MCF 10A (cell line): ENCODE measurements at regions not wholly inside any gene's neighbourhood (a gene's known extent, or its start where the extent isn't known, plus 50 kb on each side); places are given as distances from the start of the nearest gene placed in this dataset.

Source experiments
- BruUV-seq: library from RNA; stranded (reverse); fragments of 400-500 nt; replicated peaks from 2 replicates; lab custom pipeline; 2021; lab: Mats Ljungman, UMichigan
- CTCF ChIA-PET: fragments of 300-600 bp; sonication (Branson Sonifier 250); formaldehyde crosslinking; extraction: SDS; loops from one replicate; lab custom pipeline; 2021; ENCODE audit warnings: antibody characterized with exemption, inconsistent platforms; lab: Yijun Ruan, JAX
- POLR2A ChIA-PET: fragments of 300-600, 350-650 bp; sonication (Branson Sonifier 250); formaldehyde crosslinking; extraction: SDS; loops from one replicate; lab custom pipeline; 2020; ENCODE audit warnings: antibody characterized with exemption, inconsistent platforms; lab: Yijun Ruan, JAX
- DNase-seq: peaks from one replicate; pipeline ENCODE4 v3.0.0-alpha.2; 2018; ENCODE audit not compliant: unreplicated experiment
- H3K27ac Mint-ChIP-seq: one replicate; pipeline ENCODE4 v1.8.0; 2022; ENCODE audit warnings: mild to moderate bottlenecking, low read depth, mixed read lengths; ENCODE audit not compliant: unreplicated experiment
- H3K27me3 Mint-ChIP-seq: one replicate; pipeline ENCODE4 v1.8.0; 2022; ENCODE audit warnings: mixed read lengths; ENCODE audit not compliant: insufficient read depth, unreplicated experiment
- H3K36me3 Mint-ChIP-seq: one replicate; pipeline ENCODE4 v1.8.0; 2022; ENCODE audit warnings: mild to moderate bottlenecking, moderate library complexity, mixed read lengths; ENCODE audit not compliant: insufficient read depth, unreplicated experiment
- H3K4me1 Mint-ChIP-seq: one replicate; pipeline ENCODE4 v1.8.0; 2022; ENCODE audit warnings: mixed read lengths; ENCODE audit not compliant: insufficient read depth, unreplicated experiment
- H3K4me3 Mint-ChIP-seq: one replicate; pipeline ENCODE4 v1.8.0; 2022; ENCODE audit warnings: mild to moderate bottlenecking, moderate library complexity, mixed read lengths; ENCODE audit not compliant: unreplicated experiment
- H3K9me3 Mint-ChIP-seq: one replicate; pipeline ENCODE4 v1.8.0; 2022; ENCODE audit warnings: mixed read lengths; ENCODE audit not compliant: unreplicated experiment
- CTCF ChIP-seq: fragments of 200-600 bp; IDR thresholded peaks from one replicate; pipeline ENCODE4 v1.8.0; 2022; ENCODE audit warnings: antibody characterized with exemption, mild to moderate bottlenecking; ENCODE audit not compliant: unreplicated experiment
- intact Hi-C: fragments of 100-400 bp; cut with micrococcal nuclease; formaldehyde crosslinking; loops from 2 replicates; pipeline ENCODE4 v1.14.1; 2022

GRCh38 chr20:40232756-40233155 lies 456.3 kb downstream of the MAFB start:
- Mint-ChIP-seq H3K27ac (no peak overlapping the region), H3K36me3 (peaks cover 10% of the 10 kb centered on the region), H3K27me3 (peaks cover 36% of the 10 kb centered on the region), H3K9me3 (no peaks in the 10 kb centered on the region), H3K4me3 (no peak overlapping the region), H3K4me1 (no peaks in the 10 kb centered on the region)
- TF ChIP-seq CTCF, result no peak
- no peak for DNase-seq
- POLR2A ChIA-PET, result interaction anchor here (0.8 to 1.0 kb wide), 2 partner anchors 11 to 175 kb away, joined by 3 to 4 read pairs; no protein-coding TSS in a partner anchor
- CTCF ChIA-PET, result interaction anchor here (0.6 to 1.4 kb wide), 3 partner anchors 18 to 644 kb away, joined by 3 to 5 read pairs (median 3); no protein-coding TSS in a partner anchor
- intact Hi-C loops, result no loop called here
- no TSS peak for BruUV-seq

GRCh38 chr20:40232273-40232672 lies 456.8 kb downstream of the MAFB start:
- CTCF ChIA-PET, result interaction anchor here (0.6 to 0.7 kb wide), 2 partner anchors 963 to 1583 kb away, joined by 3 to 4 read pairs; no protein-coding TSS in a partner anchor
- peak; percentile 26 for DNase-seq
- Mint-ChIP-seq H3K4me1 (no peaks in the 10 kb centered on the region), H3K36me3 (peaks cover 10% of the 10 kb centered on the region), H3K27ac (no peak overlapping the region), H3K27me3 (peaks cover 36% of the 10 kb centered on the region), H3K9me3 (no peaks in the 10 kb centered on the region), H3K4me3 (no peak overlapping the region)
- POLR2A ChIA-PET, result interaction anchor here (0.8 kb wide), 1 partner anchor 175 kb away, joined by 4 read pairs; no protein-coding TSS in a partner anchor
- no peak for TF ChIP-seq CTCF
- no TSS peak for BruUV-seq
- intact Hi-C loops, result no loop called here

GRCh38 chr20:40230486-40230885 lies 458.6 kb downstream of the MAFB start:
- peaks cover 18% of the 10 kb centered on the region for H3K27me3 Mint-ChIP-seq
- no peak overlapping the region for H3K4me3 Mint-ChIP-seq
- no peak for TF ChIP-seq CTCF
- H3K9me3 Mint-ChIP-seq, result no peaks in the 10 kb centered on the region
- intact Hi-C loops, result no loop called here
- H3K27ac Mint-ChIP-seq, result no peak overlapping the region
- no TSS peak for BruUV-seq
- POLR2A ChIA-PET, result no interaction called here
- CTCF ChIA-PET, result interaction anchor here (0.6 kb wide), 1 partner anchor 341 kb away, joined by 3 read pairs; no protein-coding TSS in a partner anchor
- H3K36me3 Mint-ChIP-seq, result peaks cover 10% of the 10 kb centered on the region
- H3K4me1 Mint-ChIP-seq, result no peaks in the 10 kb centered on the region
- no peak for DNase-seq

GRCh38 chr20:40225596-40225995 lies 463.4 kb downstream of the MAFB start:
- H3K9me3 Mint-ChIP-seq, result no peaks in the 10 kb centered on the region
- H3K36me3 Mint-ChIP-seq, result no peaks in the 10 kb centered on the region
- no TSS peak for BruUV-seq
- ChIA-PET CTCF (no interaction called here), POLR2A (no interaction called here)
- no peaks in the 10 kb centered on the region for H3K27me3 Mint-ChIP-seq
- intact Hi-C loops, result no loop called here
- no peak for TF ChIP-seq CTCF
- H3K4me1 Mint-ChIP-seq, result no peaks in the 10 kb centered on the region
- no peak overlapping the region for H3K27ac Mint-ChIP-seq
- no peak overlapping the region for H3K4me3 Mint-ChIP-seq
- no peak for DNase-seq
